Thyroid gland (tissue), 4 donors: ENCODE measurements at regions not wholly inside any gene's neighbourhood (a gene's known extent, or its start where the extent isn't known, plus 50 kb on each side); places are given as distances from the start of the nearest gene placed in this dataset.

Experiments used
- DNase-seq, 2 donors: peaks; one replicate each; pipeline ENCODE4 v3.0.0-alpha.2; 2019
- H3K27ac ChIP-seq, 3 donors: fragments of 200-600 bp; sonication (generic); 1 replicate in 2 of 3; 2 replicates in 1 of 3; pipeline ENCODE4 v1.5.1; 2016 to 2019; ENCODE audit warnings: mild to moderate bottlenecking in 1 of 3, moderate library complexity in 1 of 3
- H3K27me3 ChIP-seq: fragments of 200-600 bp; sonication (generic); one replicate; pipeline ENCODE4 v1.5.1; 2019
- H3K36me3 ChIP-seq, 2 donors: fragments of 200-600 bp; sonication (generic); one replicate each; pipeline ENCODE4 v1.5.1; 2016 to 2019
- H3K4me1 ChIP-seq, 2 donors: fragments of 200-600 bp; sonication (generic); one replicate each; pipeline ENCODE4 v1.5.1; 2017 to 2019
- H3K4me3 ChIP-seq, 3 donors: fragments of 200-600 bp; sonication (generic); replicated peaks in 1 of 3; 1 replicate in 2 of 3; 2 replicates in 1 of 3; pipeline ENCODE4 v1.5.1; 2016; ENCODE audit warnings: mild to moderate bottlenecking in 1 of 3
- H3K9me3 ChIP-seq: fragments of 200-600 bp; sonication (generic); one replicate; pipeline ENCODE4 v1.5.1; 2017
- CTCF ChIP-seq, 6 experiments: fragments of 200-600 bp in 3 of 6; fragments of 450-650 bp in 3 of 6; sonication (generic) in 3 of 6; IDR thresholded peaks; one replicate each; pipeline ENCODE4 v1.5.1; 2016 to 2019; ENCODE audit warnings: antibody characterized with exemption in 6 of 6, mild to moderate bottlenecking in 2 of 6, inconsistent platforms in 1 of 6, moderate library complexity in 1 of 6
- POLR2A ChIP-seq, 2 donors: fragments of 450-650 bp; IDR thresholded peaks; one replicate each; pipeline ENCODE4 v1.6.1; 2017; ENCODE audit warnings: antibody characterized with exemption in 2 of 2, mild to moderate bottlenecking in 2 of 2, moderate library complexity in 1 of 2
- WGBS, 2 donors: methylation state at CpG; one replicate each; pipeline ENCODE4 v1.1.5; 2017; 5-methylcytosine and 5-hydroxymethylcytosine counted together
- intact Hi-C: fragments of 100-400 bp; cut with DNase I; formaldehyde crosslinking; loops from one replicate; pipeline ENCODE4 v1.15.1; 2023

DNA sequence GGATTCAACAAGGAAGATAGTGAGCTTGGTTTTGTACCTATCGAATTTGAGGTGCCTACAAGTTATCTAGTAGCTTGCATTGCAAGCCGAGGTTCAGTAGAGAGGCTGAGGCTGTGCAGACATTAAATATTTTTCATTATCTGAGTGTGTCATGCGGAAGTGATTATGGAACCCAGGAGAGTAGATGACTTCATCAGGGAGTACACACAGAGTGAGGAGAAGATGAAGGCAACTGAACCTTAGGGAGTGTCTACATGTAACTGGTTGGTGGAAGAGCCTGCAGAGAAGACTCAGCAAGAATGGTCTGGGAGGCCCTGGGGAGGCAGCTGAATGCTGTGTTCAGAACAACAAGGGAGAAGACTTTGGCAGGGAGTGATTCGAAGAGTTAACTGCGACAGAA, 393.9 kb downstream of the ARHGEF28 start:
- H3K4me1 ChIP-seq = peaks cover 16 to 17% of the 10 kb centered on the region in 2 donors
- DNase-seq = no peak
- H3K27me3 ChIP-seq = no peaks in the 10 kb centered on the region
- H3K36me3 ChIP-seq = no peaks in the 10 kb centered on the region
- H3K4me3 ChIP-seq = no peak overlapping the region
- H3K9me3 ChIP-seq = no peaks in the 10 kb centered on the region
- intact Hi-C loops = no loop called here
- peak overlapping the region in 1 of 3 donors; percentile 68 for H3K27ac ChIP-seq
- 92 to 95% methylated on average over 5 of the region's 5 CpGs for WGBS, 2 donors
- no peak for TF ChIP-seq POLR2A (IDR thresholded peaks at IDR 0.05)
- no peak for TF ChIP-seq CTCF (IDR thresholded peaks at IDR 0.05)

DNA sequence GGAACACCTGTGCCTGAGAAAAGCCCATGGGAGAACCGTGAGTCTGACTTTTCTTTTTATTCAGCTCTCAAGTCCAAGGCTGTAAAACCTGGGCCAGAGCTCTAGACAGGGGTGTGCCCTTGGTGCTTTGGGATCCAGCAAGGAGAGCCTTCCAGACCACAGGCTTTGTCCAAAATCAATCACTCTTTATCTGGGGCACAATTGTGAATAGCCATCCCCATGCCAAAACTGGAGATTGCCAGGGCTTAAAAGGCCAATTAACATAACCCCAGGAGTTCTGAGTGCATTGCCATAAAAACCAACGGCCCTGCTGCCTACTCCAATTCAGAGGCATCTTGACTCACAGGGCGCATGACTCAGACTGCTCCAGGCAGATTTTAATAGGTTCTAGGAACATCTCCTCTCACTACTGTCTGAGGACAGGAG, 391.8 kb downstream of the ARHGEF28 start:
- peak; percentile 15 to 17 for DNase-seq
- WGBS, 2 donors = 51 to 52% methylated on average over 3 of the region's 3 CpGs

DNA sequence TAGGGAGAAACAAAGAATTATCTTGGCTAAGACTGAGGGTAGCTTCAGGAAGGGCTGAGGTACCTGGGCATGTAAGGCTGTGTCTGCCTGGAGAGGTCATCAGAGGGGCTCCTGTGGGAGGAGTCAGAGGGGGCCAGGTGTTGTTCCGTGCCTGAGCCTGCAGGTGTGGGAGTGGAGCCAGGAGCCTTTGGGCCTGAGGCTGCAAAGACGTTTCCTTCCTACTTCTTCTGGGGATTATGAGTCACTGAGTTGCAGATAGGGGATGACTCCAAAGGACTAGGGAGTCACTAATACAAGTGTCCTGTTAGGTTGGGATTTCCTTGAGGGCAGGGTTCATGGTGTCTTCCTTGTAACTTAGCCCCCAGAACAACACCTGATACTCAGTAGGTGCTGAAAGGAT, 391.1 kb downstream of the ARHGEF28 start:
- WGBS, 2 donors = 63 to 72% methylated on average over 2 of the region's 2 CpGs
- Histone ChIP-seq H3K9me3 (no peaks in the 10 kb centered on the region), H3K4me1 (peaks cover 16 to 17% of the 10 kb centered on the region in 2 donors), H3K27ac (no peak overlapping the region), H3K4me3 (no peak overlapping the region), H3K36me3 (no peaks in the 10 kb centered on the region), H3K27me3 (no peaks in the 10 kb centered on the region)
- no peak for DNase-seq
- TF ChIP-seq POLR2A (IDR thresholded peaks at IDR 0.05) = no peak
- TF ChIP-seq CTCF (IDR thresholded peaks at IDR 0.05) = no peak
- intact Hi-C loops = no loop called here

More for the DNA sequence above, 391.8 kb downstream of the ARHGEF28 start:
- no peaks in the 10 kb centered on the region for H3K36me3 ChIP-seq
- H3K9me3 ChIP-seq = no peaks in the 10 kb centered on the region
- peaks cover 16 to 17% of the 10 kb centered on the region in 2 donors for H3K4me1 ChIP-seq
- H3K27me3 ChIP-seq = no peaks in the 10 kb centered on the region
- H3K4me3 ChIP-seq = no peak overlapping the region
- H3K27ac ChIP-seq = no peak overlapping the region
- intact Hi-C loops = no loop called here
- no peak for TF ChIP-seq POLR2A (IDR thresholded peaks at IDR 0.05)
- no peak for TF ChIP-seq CTCF (IDR thresholded peaks at IDR 0.05)

GRCh38 chr5:74016373-74016772, 390.4 kb downstream of the ARHGEF28 start:
- DNase-seq = no peak
- Histone ChIP-seq H3K36me3 (no peaks in the 10 kb centered on the region), H3K4me3 (no peak overlapping the region), H3K9me3 (no peaks in the 10 kb centered on the region), H3K27ac (no peak overlapping the region), H3K4me1 (peaks cover 15 to 16% of the 10 kb centered on the region in 2 donors), H3K27me3 (no peaks in the 10 kb centered on the region)
- 84 to 97% methylated on average over 4 of the region's 4 CpGs for WGBS, 2 donors
- intact Hi-C loops = no loop called here
- TF ChIP-seq POLR2A (IDR thresholded peaks at IDR 0.05) (no peak), CTCF (IDR thresholded peaks at IDR 0.05) (no peak)

GRCh38 chr5:74015716-74016115, 389.7 kb downstream of the ARHGEF28 start:
- Histone ChIP-seq H3K9me3 (no peaks in the 10 kb centered on the region), H3K36me3 (no peaks in the 10 kb centered on the region), H3K4me3 (no peak overlapping the region), H3K4me1 (peaks cover 9 to 11% of the 10 kb centered on the region in 2 donors), H3K27me3 (no peaks in the 10 kb centered on the region), H3K27ac (no peak overlapping the region)
- intact Hi-C loops = no loop called here
- 93 to 95% methylated on average over 1 of the region's 1 CpG for WGBS, 2 donors
- TF ChIP-seq CTCF (IDR thresholded peaks at IDR 0.05) (no peak), POLR2A (IDR thresholded peaks at IDR 0.05) (no peak)
- DNase-seq = no peak
